SW480 (cell line): ENCODE measurements at regions not wholly inside any gene's neighbourhood (a gene's known extent, or its start where the extent isn't known, plus 50 kb on each side); places are given as distances from the start of the nearest gene placed in this dataset.

Source experiments
- DNase-seq: peaks from one replicate; pipeline ENCODE4 v3.0.0-alpha.2; 2016; ENCODE audit warnings: low spot score

DNA sequence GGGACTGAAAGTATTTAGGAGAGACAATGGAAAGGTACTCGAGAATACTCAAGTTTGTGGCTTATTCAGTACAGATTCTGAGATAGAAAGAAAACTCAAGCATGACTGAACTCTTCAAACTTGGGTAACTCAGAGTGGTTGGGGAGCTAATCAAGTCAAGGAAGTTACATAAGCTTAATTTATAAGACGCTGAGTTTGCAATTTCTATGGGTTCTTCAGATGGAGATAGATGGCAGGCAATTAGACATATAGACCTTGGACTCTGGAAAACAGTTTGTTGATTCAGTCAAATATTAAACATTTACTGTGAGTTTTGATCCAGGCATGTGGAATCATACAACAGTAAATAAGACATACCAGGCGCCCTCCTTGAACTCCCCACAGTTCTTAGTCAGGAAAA lies 1749.9 kb upstream of the TENM3 start:
- DNase-seq = no peak

DNA sequence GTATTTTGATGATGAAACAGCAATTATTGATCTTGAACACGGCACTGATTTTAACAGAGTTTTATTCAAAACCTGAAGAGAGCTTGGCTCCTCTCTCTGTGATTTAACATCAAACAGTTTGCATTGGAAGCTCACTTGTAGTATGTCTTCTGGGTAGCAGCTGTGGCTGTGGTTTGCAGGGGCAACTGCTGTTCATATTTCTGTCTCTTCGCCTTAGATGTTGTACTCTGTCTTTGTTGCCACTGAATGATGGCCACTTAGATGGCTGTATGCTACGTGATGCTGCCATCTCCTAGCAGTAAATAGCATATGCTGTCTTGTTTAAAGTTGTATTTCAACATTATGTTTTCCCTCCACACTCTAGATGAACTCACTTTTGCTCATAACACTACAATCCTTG lies 1743.0 kb upstream of the TENM3 start:
- no peak for DNase-seq

DNA sequence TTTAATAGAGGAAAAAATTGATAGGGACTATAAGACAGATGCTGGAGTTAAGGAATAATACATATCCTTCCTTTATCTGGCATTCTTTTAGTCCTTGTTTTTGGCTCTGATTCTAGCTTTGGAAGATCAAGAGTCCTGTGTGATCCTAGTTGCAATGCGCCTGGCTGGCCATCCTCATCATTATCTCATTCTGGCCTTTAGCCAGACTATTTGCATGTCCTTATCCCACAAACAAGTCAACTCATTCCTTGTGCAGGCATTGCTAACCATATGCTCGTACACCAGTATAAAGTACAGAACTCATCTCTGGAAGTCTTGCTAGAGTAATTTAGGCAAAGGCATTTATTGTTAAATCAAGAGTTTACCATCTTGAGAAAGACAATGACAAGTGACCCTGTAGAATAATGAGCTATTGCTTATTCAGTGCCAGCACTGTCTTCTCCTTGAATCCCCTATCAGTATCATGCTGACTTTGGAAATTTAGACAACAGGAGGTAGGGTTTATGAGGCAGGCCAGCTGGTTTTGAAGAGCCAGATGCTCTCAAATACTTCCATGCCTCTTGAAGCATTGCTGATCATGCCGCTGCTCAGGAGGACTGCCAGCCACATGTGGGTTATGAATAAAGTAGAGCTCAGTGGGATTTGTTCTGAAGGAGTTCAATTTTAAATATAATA lies 1730.3 kb upstream of the TENM3 start:
- no peak for DNase-seq

DNA sequence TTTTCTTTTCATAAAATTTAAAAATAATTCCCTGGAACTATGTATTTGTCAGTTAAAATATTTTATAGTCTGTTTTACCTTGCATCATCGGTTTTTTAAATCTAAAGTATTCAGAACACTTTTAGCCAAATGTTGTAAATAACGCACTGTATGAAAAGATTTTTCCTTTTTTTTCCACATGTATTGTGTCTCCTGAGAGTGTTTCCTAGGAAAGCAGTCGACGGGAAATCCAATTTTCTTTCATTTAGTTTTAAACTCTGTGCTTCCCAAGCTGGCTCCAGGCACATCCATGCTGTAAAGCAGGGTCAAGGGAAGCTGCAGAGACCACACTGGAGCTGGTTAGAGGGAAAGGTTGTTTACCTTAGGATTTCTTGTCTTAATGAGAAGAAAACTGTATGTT lies 1724.3 kb upstream of the TENM3 start:
- no peak for DNase-seq

DNA sequence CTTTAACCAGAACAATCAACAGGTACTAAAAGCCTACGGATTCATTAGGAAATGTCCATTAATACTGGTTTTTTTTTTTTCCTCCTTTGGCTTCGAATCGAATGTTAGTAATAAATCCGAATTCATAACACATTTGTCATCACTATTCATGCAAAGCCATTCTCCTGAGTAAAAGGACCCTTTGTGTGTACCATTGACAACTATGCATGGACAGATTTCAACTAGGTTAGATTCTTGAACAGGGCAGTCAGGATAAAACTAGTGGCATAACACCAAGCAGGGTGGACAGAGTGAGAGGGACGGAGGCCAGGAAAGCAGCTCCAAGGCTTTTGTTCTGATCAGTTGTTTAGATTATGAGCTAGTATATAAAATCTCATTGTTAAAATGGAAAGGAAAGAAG lies 1722.0 kb upstream of the TENM3 start:
- DNase-seq = no peak

DNA sequence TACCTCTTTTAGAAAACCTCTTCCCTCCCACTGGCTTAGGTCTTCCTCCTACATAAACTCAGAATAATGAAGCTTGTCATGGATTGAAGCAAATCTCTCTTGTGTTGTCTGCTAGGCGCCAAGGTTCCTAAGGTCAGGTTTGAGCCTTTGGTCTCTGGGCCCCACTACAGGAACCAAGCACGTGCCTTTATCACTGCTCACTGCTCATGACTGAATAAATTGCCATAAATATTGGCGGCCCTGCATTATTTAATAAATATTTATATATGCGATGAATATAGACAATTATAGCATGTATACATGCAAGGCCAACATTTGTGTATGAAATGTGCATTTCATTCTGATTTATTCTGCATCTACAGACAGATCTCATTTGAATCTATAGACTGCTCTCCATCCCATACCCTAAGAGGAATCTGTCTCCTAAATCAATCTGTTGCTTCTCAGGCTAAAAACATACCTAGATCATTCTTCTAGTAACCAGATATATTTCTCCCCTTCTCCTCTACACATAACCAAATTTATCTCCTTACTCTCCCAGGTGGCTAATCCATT lies 1717.6 kb upstream of the TENM3 start:
- DNase-seq = no peak

DNA sequence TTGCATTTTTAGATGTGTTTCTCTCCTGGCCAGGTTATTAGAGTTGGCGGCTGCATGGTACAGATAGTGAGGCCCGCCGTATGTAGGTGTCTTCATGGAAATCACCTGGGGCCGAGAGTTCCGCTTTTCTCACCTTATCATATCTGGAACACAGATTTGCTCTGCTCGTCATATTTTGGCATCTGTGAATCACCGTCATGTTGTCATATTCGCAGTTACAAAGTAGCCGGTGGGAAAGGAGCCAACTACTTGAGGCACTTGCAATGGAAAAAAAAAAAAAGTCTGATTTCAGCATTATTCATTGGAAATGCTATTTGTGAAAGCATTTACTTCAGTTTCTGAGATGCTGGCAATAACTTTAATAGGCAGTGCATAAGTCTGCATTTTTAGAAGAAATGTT lies 1715.2 kb upstream of the TENM3 start:
- no peak for DNase-seq

DNA sequence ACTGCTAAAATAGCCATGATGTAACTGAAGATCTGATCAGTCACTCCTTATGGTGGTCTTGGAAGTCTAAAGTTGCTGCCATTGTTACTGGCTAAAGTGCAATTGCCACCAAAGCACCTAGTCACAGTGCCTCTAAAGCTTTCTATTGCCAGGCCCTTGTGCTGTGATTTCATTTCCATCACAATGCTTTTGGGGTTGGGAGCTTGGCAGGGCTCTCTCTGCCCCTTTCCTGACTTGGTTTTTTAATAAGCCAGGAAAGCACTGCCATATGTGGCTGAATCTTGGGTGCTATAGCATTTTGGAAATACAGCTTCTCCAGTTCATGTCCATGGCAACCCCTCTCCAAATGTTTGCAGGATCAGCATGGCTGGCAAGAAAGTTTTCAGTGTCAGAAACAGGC lies 1712.4 kb upstream of the TENM3 start:
- DNase-seq = no peak

DNA sequence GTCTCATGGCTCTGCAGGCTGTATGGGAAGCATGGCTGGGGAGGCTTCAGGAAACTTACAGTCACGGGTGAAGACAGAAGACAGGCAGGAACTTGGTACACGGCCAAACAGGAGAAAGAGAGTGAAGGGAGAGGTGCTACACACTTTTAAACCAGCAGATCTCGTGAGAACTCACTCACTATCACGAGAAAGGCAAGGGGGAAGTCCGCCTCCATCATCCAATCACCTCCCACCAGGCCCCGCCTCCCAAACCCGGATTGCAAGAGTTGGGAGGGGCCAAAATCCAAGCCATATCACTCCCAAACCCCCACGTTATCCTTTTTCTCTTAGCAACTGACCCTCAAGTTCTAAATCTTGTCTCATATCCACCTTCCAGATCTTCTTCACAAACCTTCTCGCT lies 1710.5 kb upstream of the TENM3 start:
- no peak for DNase-seq

DNA sequence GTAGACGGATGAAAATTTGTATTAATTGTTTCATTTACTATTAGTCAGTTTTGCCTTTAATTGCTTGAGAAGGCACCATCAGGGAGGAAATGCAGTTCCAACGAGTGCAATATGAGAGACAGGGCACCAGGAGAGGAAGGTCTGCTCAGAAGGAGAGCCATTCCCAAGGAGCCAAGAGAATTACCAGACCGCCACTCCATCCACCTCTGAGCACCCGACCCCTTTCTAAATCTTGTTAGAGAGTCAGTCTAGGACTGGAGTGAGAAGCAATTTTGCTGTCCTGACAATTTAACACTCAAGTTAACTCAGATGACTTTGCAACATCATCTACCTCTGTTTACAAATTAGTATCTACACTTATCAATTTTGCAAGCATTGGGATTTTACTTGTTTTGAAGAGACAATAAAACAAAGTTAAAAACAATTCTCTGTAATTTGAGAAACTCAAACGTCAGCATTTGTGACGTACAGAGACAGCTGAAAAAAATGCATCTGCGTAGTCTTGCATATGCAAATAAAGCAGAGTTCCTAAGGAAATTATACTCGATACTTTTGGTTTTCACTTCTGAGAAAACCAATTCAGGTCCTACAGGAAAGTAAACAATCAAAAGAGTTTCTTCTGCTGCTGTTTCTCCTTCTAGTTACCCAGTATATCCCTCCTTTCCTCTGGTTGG lies 1704.7 kb upstream of the TENM3 start:
- DNase-seq = no peak

DNA sequence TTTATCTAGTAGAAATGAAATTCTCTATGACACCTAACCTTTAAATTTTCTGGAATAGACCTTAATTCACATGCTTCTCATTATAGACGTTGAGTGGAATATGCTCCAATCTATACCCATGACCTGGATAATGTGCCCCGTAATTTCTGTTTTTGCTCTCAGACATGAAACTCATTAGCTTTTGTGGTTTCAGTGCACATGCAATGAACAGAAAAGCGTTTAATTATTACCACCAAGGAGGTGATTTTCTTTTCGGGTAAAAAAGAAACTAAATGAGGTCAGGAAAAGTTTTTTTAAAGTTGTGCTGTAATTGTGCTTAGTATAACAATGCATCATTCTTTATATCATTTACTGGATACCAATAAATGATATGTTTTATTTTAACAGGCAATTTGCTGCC lies 1703.9 kb upstream of the TENM3 start:
- no peak for DNase-seq

DNA sequence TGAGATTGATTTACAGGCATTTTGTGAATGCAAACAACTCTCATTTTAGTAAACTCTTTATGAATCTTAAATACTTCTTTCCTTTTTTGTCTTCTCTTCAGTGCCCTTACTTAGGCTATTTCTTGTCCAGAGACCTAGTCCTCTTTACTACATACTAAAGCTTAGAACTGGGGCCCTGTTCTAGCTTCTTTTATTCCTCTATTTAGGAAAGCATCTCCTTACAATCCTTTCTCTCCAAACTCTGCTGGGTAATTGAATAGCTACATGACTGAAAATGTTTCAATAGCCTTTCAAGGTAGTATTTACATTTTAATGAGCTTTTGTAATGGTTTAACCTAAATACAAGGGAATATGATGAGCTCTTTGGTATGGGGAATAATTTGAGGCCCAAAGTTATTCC lies 1701.5 kb upstream of the TENM3 start:
- no peak for DNase-seq

DNA sequence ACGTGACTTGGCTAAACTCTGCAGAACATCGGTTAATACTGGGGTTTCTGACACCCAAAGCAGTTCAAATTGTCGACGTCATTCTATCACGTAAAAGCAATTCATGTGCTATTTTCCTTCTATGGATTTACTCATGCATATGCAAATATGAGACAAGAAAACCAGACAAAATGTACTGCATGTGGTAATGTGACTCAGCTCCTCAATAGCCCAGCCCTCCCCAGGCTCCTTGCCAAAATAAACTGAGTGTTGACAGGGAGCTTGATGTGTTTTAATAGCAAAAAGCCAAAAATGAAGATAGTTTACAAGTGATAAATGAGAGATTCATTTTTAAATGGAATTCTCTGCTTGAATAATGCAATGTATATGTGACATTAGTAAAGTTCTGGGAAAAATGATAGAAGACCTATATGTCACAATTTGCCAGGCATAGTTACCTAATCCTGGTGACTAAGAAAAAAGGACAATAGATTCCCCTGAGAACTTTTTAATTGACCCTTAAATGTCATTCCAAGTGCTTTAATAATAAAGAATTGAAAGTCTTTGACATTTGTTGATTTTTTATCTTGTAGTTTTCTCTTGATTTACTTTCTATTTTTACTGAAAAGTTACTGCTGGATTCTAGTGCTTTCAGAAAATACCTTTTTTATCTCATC lies 1700.6 kb upstream of the TENM3 start:
- DNase-seq = no peak

DNA sequence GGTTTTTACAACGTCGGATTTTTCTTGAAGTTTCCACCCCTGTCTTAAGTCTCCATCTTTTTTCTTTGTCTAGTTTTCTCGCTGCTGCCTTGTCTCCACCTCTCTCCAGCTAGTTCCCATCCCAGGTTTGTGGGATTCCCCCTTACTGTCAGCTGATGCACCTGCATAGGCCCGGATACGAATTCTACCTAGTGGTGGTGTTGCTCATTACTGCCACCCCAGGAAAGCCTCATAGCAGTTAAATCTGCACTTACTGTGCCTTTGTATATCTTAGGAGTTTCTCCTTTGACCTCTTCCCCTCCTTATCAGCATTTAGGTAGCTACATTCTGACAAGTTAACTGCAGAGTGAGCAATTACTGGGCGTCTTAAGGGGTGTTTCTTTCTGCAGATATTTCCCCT lies 1693.1 kb upstream of the TENM3 start:
- DNase-seq = no peak

DNA sequence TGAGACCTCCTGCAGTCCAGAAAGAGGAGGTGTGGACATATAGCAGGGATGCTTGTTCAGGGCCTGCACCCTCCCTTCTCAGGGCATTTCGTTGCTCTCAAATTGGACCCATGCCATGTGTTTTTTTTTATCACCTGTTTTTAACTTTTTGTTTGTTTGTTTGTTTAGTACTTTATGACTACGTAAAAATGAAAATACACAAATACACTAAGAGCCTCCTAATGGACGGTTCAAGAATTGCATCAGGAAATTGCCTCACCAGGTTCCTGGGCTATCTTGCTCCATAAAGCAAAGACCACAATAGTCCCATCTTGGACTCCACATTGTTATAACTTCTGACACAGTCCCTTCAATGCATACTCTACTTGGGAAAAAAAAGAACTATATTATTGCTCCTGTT lies 1685.9 kb upstream of the TENM3 start:
- no peak for DNase-seq

DNA sequence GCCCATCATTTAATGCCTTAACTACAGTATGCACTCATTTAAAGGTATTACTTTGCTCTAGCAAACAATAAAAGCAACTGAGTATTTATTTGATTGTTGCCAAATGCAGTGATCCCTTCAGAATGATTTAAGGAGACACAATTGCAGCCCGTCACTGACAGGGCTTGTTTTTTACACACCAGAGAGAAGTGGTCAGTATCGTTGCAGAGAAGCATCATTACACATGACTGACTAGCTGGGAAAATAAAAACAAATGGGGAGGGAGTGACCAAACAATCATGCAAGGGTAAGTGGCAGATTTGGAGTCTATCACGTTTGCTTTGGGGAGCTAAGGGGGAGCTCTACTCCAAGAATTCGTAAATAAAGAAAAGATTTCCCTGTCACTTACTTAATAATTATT lies 1685.3 kb upstream of the TENM3 start:
- DNase-seq = no peak

DNA sequence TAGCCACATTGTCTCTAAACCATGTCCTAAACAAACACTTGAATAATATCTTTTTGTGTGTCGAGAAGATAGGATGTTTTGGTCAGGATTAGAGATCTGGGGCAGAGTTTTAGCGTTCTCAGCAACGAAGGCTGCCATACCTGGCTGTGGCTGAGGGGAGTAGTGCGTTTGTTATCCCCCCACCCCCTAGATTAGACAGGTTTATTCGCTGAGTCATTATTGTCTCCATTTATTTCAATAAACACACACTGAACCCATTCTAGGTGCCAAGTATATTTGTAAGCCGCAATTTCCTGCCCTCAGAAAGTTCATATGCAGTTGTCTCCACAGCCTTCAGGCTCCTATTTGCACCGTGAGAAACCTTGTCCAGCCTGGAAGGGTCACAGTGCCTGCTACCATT lies 1684.8 kb upstream of the TENM3 start:
- no peak for DNase-seq

DNA sequence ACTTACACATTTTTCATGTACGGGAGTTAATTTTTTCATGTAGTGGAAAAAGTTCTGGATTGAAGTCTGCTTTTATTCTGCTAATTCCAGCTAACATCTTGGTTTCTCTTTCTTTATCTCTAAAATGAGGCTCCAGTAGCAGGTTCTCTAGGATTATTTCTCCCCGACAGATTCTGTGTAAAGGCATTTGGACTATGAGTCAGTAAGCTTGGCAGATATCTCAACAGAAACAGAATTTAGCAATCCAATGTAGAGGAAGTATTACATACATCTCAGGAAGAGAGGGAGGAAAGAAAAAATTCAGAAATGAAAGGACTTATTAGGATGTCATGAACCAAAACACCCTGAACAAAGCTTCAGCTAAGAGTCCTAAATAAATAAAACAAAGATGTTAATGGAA lies 1682.3 kb upstream of the TENM3 start:
- DNase-seq = no peak

DNA sequence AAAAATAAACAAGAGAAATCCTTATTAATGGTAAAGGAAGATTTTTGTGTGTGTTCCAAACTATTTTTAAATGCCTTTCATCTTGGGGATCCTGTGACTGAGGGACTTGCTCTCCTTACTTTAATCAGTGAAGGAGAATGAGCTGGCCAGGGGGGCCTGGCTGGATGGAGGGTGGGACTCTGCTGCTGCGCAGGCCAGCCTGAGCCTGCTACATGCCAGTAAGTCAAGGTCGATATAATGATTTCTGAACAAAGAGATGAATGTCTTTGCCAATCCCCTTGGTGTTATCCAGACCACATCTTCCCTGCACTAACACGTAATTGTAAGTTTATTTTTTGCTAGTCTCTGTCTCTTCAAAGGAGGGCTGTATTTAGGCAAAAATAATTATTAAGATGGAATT lies 1679.2 kb upstream of the TENM3 start:
- DNase-seq = no peak

DNA sequence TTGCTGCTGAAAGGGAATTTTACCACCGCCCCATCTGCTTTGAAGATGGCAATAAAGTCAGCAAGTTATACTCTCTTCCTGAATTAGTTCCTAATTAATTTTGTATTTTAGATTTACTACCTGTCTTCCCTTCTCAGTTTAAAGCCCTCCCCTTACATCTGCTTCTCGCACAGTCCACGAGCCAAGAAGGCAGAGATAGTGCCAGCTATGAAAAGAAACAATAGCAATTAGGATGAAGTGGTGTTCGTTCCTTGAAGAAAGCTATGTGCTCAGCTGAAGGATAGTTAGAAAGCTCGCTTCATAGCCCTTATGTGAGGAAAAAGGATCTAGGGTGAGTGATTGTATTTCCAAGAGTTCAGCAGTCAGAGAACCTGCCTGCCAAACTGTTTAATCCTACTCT lies 1678.8 kb upstream of the TENM3 start:
- no peak for DNase-seq

DNA sequence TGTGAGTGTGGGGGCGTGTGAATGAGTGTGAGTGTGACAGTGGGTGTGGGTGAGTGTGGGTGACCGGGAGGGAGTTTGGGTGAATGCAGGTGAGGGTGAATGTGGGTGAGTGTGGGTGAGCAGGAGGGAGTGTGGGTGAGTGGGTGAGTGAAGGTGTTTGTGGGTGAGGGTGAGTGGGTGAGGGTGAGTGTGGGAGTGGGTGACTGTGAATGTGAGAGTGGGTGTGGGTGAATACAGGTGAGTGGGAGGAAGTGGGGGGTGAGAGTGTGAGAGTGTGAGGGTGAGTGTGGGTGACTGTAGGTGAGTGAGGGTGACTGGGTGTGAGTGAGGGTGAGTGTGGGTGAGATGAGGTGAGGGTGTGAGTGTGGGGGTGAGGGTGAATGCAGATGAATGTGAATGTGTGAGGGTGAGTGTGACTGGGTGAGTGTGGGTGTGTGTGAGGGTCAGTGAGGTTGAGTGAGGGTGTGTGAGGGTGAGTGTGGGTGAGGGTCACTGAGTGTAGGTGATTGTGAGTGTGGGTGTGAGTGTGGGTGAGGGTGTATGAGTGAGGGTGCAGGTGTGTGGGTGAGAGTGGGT lies 1677.3 kb upstream of the TENM3 start:
- DNase-seq = no peak

DNA sequence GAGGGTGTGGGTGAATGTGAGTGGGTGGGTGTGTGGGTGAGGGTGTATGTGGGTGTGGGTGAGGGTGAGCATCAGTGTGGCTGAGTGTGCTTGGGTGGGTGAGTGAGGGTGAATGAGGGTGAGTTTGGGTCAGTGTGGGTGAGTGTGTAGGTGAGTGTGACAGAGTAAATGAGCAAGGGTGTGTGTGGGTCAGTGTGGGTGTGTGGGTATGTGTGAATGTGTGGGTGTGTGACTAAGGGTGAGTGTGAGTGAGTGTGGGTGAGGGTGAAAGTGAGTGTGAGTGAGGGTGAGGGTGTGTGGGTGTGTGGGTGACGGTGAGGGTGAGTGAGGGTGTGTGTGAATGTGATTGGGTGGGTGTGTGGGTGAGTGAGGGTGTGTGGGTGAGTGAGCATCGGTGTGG lies 1676.7 kb upstream of the TENM3 start:
- no peak for DNase-seq

DNA sequence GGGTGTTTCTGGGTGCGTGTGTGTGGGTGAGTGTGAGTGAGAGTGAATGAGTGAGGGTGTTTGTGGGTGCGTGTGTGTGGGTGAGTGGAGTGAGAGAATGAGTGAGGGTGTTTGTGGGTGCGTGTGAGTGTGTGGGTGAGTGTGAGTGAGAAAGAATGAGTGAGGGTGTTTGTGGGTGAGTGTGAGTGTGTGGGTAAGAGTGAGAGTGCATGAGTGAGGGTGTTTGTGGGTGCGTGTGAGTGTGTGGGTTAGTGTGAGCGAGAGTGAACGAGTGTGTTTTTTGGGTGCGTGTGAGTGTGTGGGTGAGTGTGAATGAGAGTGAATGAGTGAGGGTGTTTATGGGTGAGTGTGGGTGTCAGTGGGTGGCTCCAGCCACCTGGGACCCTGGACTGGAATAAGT lies 1676.1 kb upstream of the TENM3 start:
- DNase-seq = no peak
